ENCODE measurements at regions not wholly inside any gene's neighbourhood (a gene's known extent, or its start where the extent isn't known, plus 50 kb on each side); places are given as distances from the start of the nearest gene placed in this dataset.
"Not testable (repeated sequence)": the region's sequence is repeated elsewhere in the genome, so short reads cannot be mapped to it uniquely, and the experiment has no call there.

- H3K4me3 ChIP-seq (ENCODE audit: low read length): no peak overlapping the region
- TF ChIP-seq EP300 (conservative IDR thresholded peaks at IDR 0.05; ENCODE audit: poor library complexity, severe bottlenecking) (no peak), RAD21 (conservative IDR thresholded peaks at IDR 0.05) (no peak), TAF1 (IDR thresholded peaks at IDR 0.05; ENCODE audit: low read depth) (no peak)
- H3K36me3 ChIP-seq (ENCODE audit: insufficient read depth, low read length): no peaks in the 10 kb centered on the region
Observed at GRCh38 chr2:107146181-107146580, 260.2 kb upstream of the ST6GAL2 start.

DNA sequence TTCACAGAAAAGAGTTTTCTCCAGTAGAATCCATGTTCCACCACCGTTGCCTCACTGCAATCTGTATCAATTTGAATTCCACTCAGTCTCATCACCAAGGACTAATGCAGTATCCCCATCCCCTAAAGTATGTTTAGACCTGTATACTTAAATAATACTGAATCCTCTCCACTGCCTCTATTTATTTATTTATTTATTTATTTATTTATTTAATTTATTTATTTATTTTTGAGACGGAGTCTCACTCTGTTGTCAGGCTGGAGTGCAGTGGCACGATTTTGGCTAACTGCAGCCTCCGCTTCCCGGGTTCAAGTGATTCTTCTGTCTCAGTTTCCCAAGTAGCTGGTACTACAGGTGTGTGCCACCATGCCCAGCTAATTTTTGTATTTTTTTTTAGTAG is 260.7 kb upstream of the ST6GAL2 start:
- not testable (repeated sequence) for H3F3A ChIP-seq (ENCODE audit: insufficient read depth, low read length, poor library complexity, severe bottlenecking); H2AFZ ChIP-seq (ENCODE audit: low read depth, low read length); H3K4me2 ChIP-seq (ENCODE audit: low read length); H4K20me1 ChIP-seq (ENCODE audit: insufficient read depth); H3K36me3 ChIP-seq (ENCODE audit: insufficient read depth, low read length); H3K27me3 ChIP-seq (ENCODE audit: insufficient read depth, low read depth, low read length); H3K9me2 ChIP-seq (ENCODE audit: insufficient read depth, low read length); H3K79me2 ChIP-seq (replicated peaks; ENCODE audit: insufficient read depth, low read length); H3K9me3 ChIP-seq (ENCODE audit: low read length); H3K4me3 ChIP-seq (ENCODE audit: low read length); H3K27ac ChIP-seq (ENCODE audit: low read length); H3K9ac ChIP-seq (ENCODE audit: low read length)

More at GRCh38 chr2:107146181-107146580, 260.2 kb upstream of the ST6GAL2 start:
- no peak overlapping the region for H2AFZ ChIP-seq (ENCODE audit: low read depth, low read length)
- H3K9me2 ChIP-seq (ENCODE audit: insufficient read depth, low read length): no peaks in the 10 kb centered on the region
- no peak overlapping the region for H3K27ac ChIP-seq (ENCODE audit: low read length)
- H3K9me3 ChIP-seq (ENCODE audit: low read length): no peaks in the 10 kb centered on the region
- no peaks in the 10 kb centered on the region for H3F3A ChIP-seq (ENCODE audit: insufficient read depth, low read length, poor library complexity, severe bottlenecking)
- H3K9ac ChIP-seq (ENCODE audit: low read length): no peak overlapping the region
- no peaks in the 10 kb centered on the region for H4K20me1 ChIP-seq (ENCODE audit: insufficient read depth)
- H3K27me3 ChIP-seq (ENCODE audit: insufficient read depth, low read depth, low read length): no peaks in the 10 kb centered on the region
- no peaks in the 10 kb centered on the region for H3K79me2 ChIP-seq (replicated peaks; ENCODE audit: insufficient read depth, low read length)
- no peak overlapping the region for H3K4me2 ChIP-seq (ENCODE audit: low read length)

- no peaks in the 10 kb centered on the region for H3K36me3 ChIP-seq (ENCODE audit: insufficient read depth, low read length)
- no peaks in the 10 kb centered on the region for H3K9me2 ChIP-seq (ENCODE audit: insufficient read depth, low read length)
Observed at GRCh38 chr2:107148055-107148454, 262.1 kb upstream of the ST6GAL2 start.

More at GRCh38 chr2:107148055-107148454, 262.1 kb upstream of the ST6GAL2 start:
- Histone ChIP-seq H4K20me1 (ENCODE audit: insufficient read depth) (no peaks in the 10 kb centered on the region), H3K27me3 (ENCODE audit: insufficient read depth, low read depth, low read length) (no peaks in the 10 kb centered on the region), H3K9ac (ENCODE audit: low read length) (no peak overlapping the region), H2AFZ (ENCODE audit: low read depth, low read length) (no peak overlapping the region), H3K4me3 (ENCODE audit: low read length) (no peak overlapping the region), H3K9me3 (ENCODE audit: low read length) (no peaks in the 10 kb centered on the region), H3K27ac (ENCODE audit: low read length) (no peak overlapping the region), H3F3A (ENCODE audit: insufficient read depth, low read length, poor library complexity, severe bottlenecking) (no peaks in the 10 kb centered on the region), H3K79me2 (replicated peaks; ENCODE audit: insufficient read depth, low read length) (no peaks in the 10 kb centered on the region), H3K4me2 (ENCODE audit: low read length) (no peak overlapping the region)
- TF ChIP-seq EP300 (conservative IDR thresholded peaks at IDR 0.05; ENCODE audit: poor library complexity, severe bottlenecking) (no peak), REST (IDR thresholded peaks at IDR 0.05; ENCODE audit: borderline replicate concordance) (no peak), RAD21 (conservative IDR thresholded peaks at IDR 0.05) (no peak)
